ENCODE measurements at regions not wholly inside any gene's neighbourhood (a gene's known extent, or its start where the extent isn't known, plus 50 kb on each side); places are given as distances from the start of the nearest gene placed in this dataset.

- DNase-seq, result no peak
These were observed 164.8 kb upstream of the NBEA start for GRCh38 chr13:34777089-34777913.

- no peak for DNase-seq
These were observed 164.2 kb upstream of the NBEA start for GRCh38 chr13:34777914-34778303.

GRCh38 chr13:34779171-34779570 is 162.9 kb upstream of the NBEA start:
- DNase-seq, result no peak

- no peak for DNase-seq
These were observed 148.8 kb upstream of the NBEA start for GRCh38 chr13:34793301-34793700.

GRCh38 chr13:34803756-34804155 is 138.3 kb upstream of the NBEA start:
- no peak for DNase-seq

- no peak for DNase-seq
These were observed 136.7 kb upstream of the NBEA start for GRCh38 chr13:34805347-34805746.

- DNase-seq, result no peak
These were observed 133.4 kb upstream of the NBEA start for GRCh38 chr13:34808649-34809048.

GRCh38 chr13:34810996-34811395 is 131.1 kb upstream of the NBEA start:
- DNase-seq, result no peak

- no peak for DNase-seq
These were observed 126.5 kb upstream of the NBEA start for GRCh38 chr13:34815526-34815925.

- no peak for DNase-seq
These were observed 125.7 kb upstream of the NBEA start for GRCh38 chr13:34816245-34816884.

- DNase-seq, result no peak
These were observed 125.0 kb upstream of the NBEA start for GRCh38 chr13:34816908-34817665.

GRCh38 chr13:34822650-34823049 is 119.4 kb upstream of the NBEA start:
- DNase-seq, result no peak

GRCh38 chr13:34826432-34826831 is 115.6 kb upstream of the NBEA start:
- no peak for DNase-seq

GRCh38 chr13:34833562-34834182 is 108.4 kb upstream of the NBEA start:
- no peak for DNase-seq

GRCh38 chr13:34842466-34842865 is 99.6 kb upstream of the NBEA start:
- no peak for DNase-seq

GRCh38 chr13:34847766-34848165 is 94.3 kb upstream of the NBEA start:
- DNase-seq, result no peak

GRCh38 chr13:34849406-34849805 is 92.7 kb upstream of the NBEA start:
- no peak for DNase-seq

GRCh38 chr13:34853161-34853560 is 88.9 kb upstream of the NBEA start:
- DNase-seq, result no peak

GRCh38 chr13:34857558-34858325 is 84.3 kb upstream of the NBEA start:
- DNase-seq, result no peak

GRCh38 chr13:34862311-34862710 is 79.8 kb upstream of the NBEA start:
- no peak for DNase-seq

GRCh38 chr13:34862716-34863115 is 79.4 kb upstream of the NBEA start:
- DNase-seq, result no peak

- no peak for DNase-seq
These were observed 78.5 kb upstream of the NBEA start for GRCh38 chr13:34863360-34864135.

All from 8988T (cell line).